ENCODE measurements at regions not wholly inside any gene's neighbourhood (a gene's known extent, or its start where the extent isn't known, plus 50 kb on each side); places are given as distances from the start of the nearest gene placed in this dataset.
A peak's percentile ranks its signal among the peaks of the same experiment; 100 is the strongest.

- DNase-seq: no peak
Observed at GRCh38 chr2:144333143-144333555, 186.8 kb downstream of the ZEB2 start.

- DNase-seq: peak; percentile 77
Observed at GRCh38 chr2:144332356-144333142, 187.4 kb downstream of the ZEB2 start.

GRCh38 chr2:144331674-144332355, 188.1 kb downstream of the ZEB2 start:
- DNase-seq: peak; percentile 77

DNA sequence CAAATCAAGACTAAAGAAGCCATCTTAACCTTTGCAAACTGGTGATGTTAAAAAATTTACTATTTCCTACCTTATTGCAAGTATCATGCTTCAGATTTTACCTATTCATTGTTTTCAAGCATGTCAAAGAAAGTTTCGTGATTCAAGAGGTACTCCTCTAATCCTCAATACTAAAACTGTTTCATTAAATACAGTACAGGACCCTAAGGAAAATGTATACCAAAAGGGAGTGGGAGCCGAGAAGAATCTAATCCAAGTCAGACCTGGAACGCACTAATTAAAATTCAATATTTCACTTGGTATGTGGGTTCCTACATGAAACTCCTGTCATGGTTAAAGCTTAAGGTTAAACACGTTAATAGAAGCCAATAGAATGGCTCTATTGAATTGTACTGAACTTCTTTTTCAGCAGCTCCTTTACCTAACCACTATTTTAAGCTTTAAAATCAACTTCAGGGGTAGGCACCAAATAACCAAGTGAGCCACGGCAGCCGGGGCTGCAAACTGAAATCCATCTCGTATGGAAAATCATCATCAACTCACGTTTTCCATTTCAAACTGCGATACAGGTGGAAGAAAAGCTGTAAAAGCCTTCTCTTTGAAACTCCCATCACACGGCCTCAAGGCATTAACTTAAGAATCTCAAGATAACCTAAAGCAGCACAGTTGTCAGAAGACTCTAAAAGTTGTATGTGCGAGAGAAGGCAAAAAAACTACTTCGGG, 188.8 kb downstream of the ZEB2 start:
- DNase-seq: no peak

- no peak for DNase-seq
Observed at GRCh38 chr2:144329472-144329871, 190.4 kb downstream of the ZEB2 start.

GRCh38 chr2:144328938-144329337, 191.0 kb downstream of the ZEB2 start:
- DNase-seq: no peak

GRCh38 chr2:144326825-144327224, 193.1 kb downstream of the ZEB2 start:
- no peak for DNase-seq

DNA sequence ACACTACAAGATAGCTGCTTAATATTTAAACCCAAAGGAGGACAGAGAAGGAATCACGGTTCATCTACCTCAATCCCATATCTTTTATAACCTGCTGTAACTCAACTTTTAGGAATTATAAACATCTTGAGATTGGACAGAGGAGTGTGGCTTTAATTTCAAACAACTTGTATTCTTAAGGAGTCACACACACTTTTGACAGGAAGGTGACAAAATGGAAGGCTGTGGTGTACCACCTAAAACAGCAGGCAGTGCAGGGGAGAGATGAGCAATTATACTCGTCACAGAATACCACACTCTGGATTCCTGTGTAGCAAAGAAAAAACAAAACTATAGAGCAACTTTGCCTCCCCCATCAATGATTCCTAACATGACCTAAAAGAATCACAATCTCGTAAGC, 194.8 kb downstream of the ZEB2 start:
- no peak for DNase-seq

- no peak for DNase-seq
Observed at GRCh38 chr2:144324446-144325045, 195.4 kb downstream of the ZEB2 start.

DNA sequence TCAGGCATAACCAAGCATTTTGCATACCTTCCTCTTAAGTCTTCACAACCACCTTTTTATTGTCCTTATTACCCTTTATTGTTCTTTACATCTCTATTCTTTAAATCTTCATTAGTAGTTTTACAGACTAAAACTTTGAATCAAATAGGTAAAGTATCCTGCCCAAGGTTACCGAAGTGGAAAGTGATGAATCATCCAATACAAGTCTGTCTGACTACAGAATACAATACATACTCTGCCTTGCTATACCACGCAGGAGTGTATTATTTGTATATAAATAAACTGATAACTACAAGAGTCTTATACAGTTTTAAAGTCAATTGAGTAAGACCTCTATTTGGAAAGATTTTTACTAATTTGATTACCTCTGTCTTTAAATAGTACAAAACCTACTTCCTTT, 196.0 kb downstream of the ZEB2 start:
- no peak for DNase-seq

GRCh38 chr2:144322379-144322778, 197.5 kb downstream of the ZEB2 start:
- no peak for DNase-seq

DNA sequence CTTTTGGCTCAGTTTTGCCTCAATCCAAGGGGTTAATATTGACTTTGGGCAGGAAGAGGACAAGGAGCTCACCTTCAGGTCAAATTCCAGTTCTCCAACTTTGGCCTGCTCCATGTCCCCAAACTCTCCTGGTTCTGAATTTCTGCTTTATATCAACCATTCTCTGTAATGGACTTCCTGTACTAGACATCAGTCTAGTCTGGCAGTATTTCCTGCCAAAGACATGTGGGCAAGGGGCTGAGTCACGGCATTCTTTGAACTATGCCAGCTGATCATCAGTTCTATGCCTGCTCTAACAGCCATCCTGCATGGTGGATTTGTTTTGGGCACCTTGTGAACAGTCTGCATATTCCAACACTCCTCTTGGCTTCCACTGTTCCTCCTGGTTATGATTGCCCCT, 199.4 kb downstream of the ZEB2 start:
- DNase-seq: no peak

GRCh38 chr2:144317071-144317738, 202.7 kb downstream of the ZEB2 start:
- no peak for DNase-seq

- DNase-seq: no peak
Observed at GRCh38 chr2:144310889-144311608, 208.9 kb downstream of the ZEB2 start.

DNA sequence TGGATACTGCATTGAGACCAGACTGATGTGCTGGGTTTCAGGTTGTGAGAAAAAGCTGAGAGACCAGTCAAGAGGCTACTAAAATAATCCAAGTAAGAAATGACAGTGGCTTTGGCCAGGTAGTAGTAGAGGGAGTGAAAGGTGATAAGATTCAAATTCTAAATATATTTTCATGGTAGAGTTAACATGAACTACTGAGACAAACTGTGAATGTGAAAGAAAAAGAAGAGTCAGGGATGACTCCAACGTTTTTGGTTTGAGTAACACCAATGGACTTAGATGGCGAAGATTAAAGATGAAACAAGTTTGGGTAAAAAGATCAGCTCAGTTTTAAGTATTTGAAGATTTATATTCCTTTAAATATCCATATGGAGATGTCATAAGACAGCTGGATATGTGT, 209.4 kb downstream of the ZEB2 start:
- no peak for DNase-seq

DNA sequence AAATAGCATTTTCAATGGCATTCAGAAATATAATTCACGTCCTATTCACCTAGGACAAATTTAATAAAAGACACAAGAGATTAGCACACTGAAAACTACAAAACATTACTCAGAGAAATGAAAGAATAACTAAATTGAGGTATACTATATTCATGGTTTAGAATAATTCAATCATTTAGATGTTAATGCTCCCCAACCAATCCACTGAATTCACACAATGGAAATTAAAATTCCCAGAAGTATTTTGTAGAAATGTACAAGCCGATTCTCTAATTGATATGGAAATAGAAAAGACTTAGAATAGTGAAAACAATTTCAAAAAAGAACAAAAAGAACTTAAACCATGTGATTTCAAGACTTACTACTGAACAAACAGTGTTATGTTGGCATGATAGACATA, 212.2 kb downstream of the ZEB2 start:
- no peak for DNase-seq

- no peak for DNase-seq
Observed at GRCh38 chr2:144304202-144304601, 215.7 kb downstream of the ZEB2 start.

DNA sequence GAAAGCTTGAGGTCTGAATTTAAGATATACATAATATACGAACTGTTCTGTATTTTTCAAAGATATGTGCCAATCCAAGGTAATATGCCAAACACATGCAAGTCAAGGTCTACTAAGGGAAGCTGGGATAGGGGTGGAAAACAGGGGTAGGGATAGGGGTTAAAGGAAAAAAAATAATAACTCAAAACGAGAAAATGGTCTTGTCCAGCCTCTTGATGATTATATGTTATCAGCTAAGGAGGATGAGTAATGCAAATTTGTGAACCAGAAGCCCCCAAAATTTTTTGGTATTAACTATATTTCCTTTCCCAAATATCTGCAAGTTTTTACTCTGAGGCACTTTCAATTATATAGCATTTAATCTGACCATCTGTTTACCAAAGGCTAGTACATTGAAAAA, 219.3 kb downstream of the ZEB2 start:
- DNase-seq: no peak

- no peak for DNase-seq
Observed at GRCh38 chr2:144290276-144290675, 229.6 kb downstream of the ZEB2 start.

GRCh38 chr2:144288438-144288837, 231.5 kb downstream of the ZEB2 start:
- DNase-seq: no peak

GRCh38 chr2:144285324-144285723, 234.6 kb downstream of the ZEB2 start:
- no peak for DNase-seq

GRCh38 chr2:144281476-144281875, 238.4 kb downstream of the ZEB2 start:
- DNase-seq: no peak
